GM23338 (cell line): ENCODE measurements at regions not wholly inside any gene's neighbourhood (a gene's known extent, or its start where the extent isn't known, plus 50 kb on each side); places are given as distances from the start of the nearest gene placed in this dataset.

Experiments used
- ATAC-seq: fragments of 200-7000 bp; cut with Tn5 transposase; 3 replicates; pipeline ENCODE4 v1.9.1; 2020
- DNase-seq: peaks from one replicate; pipeline ENCODE4 v3.0.0-alpha.2; 2015; ENCODE audit warnings: low spot score
- H2AFZ ChIP-seq: fragments of 200-600 bp; sonication (generic); 2 replicates; pipeline ENCODE4 v1.8.0; 2016; ENCODE audit warnings: antibody characterized with exemption, mild to moderate bottlenecking, moderate library complexity
- H3F3A ChIP-seq: fragments of 200-600 bp; sonication (generic); replicated peaks from 2 replicates; pipeline ENCODE4 v1.8.0; 2017; ENCODE audit warnings: antibody characterized with exemption, mixed run types, low read depth
- H3K27ac ChIP-seq: fragments of 200-600 bp; sonication (generic); 2 replicates; pipeline ENCODE4 v1.6.1; 2016; ENCODE audit warnings: low read depth
- H3K27me3 ChIP-seq: fragments of 200-600 bp; sonication (generic); 2 replicates; pipeline ENCODE4 v1.8.0; 2016; ENCODE audit warnings: mild to moderate bottlenecking, mixed run types, moderate library complexity; ENCODE audit not compliant: insufficient read depth
- H3K36me3 ChIP-seq: fragments of 200-600 bp; sonication (generic); 2 replicates; pipeline ENCODE4 v1.8.0; 2016; ENCODE audit warnings: mild to moderate bottlenecking; ENCODE audit not compliant: insufficient read depth
- H3K4me1 ChIP-seq: fragments of 200-600 bp; sonication (generic); 2 replicates; pipeline ENCODE4 v1.8.0; 2016; ENCODE audit warnings: mild to moderate bottlenecking, moderate library complexity; ENCODE audit not compliant: insufficient read depth
- H3K4me2 ChIP-seq: fragments of 200-600 bp; sonication (generic); 2 replicates; pipeline ENCODE4 v1.7.1; 2017; ENCODE audit warnings: mixed run types
- H3K4me3 ChIP-seq: fragments of 200-600 bp; sonication (generic); 2 replicates; pipeline ENCODE4 v1.6.1; 2016; ENCODE audit warnings: mixed run types
- H3K79me2 ChIP-seq: fragments of 200-600 bp; sonication (generic); replicated peaks from 2 replicates; pipeline ENCODE4 v1.8.0; 2017; ENCODE audit warnings: mild to moderate bottlenecking; ENCODE audit not compliant: insufficient read depth
- H3K9me2 ChIP-seq: fragments of 200-600 bp; sonication (generic); 2 replicates; pipeline ENCODE4 v1.8.0; 2017; ENCODE audit not compliant: insufficient read depth
- H4K20me1 ChIP-seq: fragments of 200-600 bp; sonication (generic); replicated peaks from 2 replicates; pipeline ENCODE4 v1.8.0; 2017; ENCODE audit warnings: mild to moderate bottlenecking; ENCODE audit not compliant: insufficient read depth
- H3K27ac Mint-ChIP-seq: 2 replicates; pipeline ENCODE4 v1.8.0; 2020; ENCODE audit warnings: inconsistent platforms, mild to moderate bottlenecking, moderate library complexity, mixed read lengths
- H3K27me3 Mint-ChIP-seq: 3 replicates; pipeline ENCODE4 v1.8.0; 2022; ENCODE audit warnings: low read depth, mild to moderate bottlenecking, moderate library complexity, mixed read lengths, inconsistent platforms; ENCODE audit not compliant: insufficient read depth, poor library complexity
- H3K36me3 Mint-ChIP-seq: 3 replicates; pipeline ENCODE4 v1.8.0; 2021; ENCODE audit warnings: low read depth, mild to moderate bottlenecking, inconsistent platforms, moderate library complexity, mixed read lengths
- H3K4me1 Mint-ChIP-seq: 3 replicates; pipeline ENCODE4 v1.8.0; 2020; ENCODE audit warnings: mild to moderate bottlenecking, inconsistent platforms, mixed read lengths
- H3K4me3 Mint-ChIP-seq: 3 replicates; pipeline ENCODE4 v1.8.0; 2021; ENCODE audit warnings: moderate library complexity, mild to moderate bottlenecking, inconsistent platforms, mixed read lengths
- H3K9me3 Mint-ChIP-seq: 3 replicates; pipeline ENCODE4 v1.8.0; 2020; ENCODE audit warnings: moderate library complexity, mild to moderate bottlenecking, inconsistent platforms, mixed read lengths
- CTCF ChIP-seq, 2 experiments: fragments of 200-600 bp in 1 of 2; sonication (generic) in 1 of 2; conservative IDR thresholded peaks; 2 replicates each; pipeline versions ENCODE4 v1.5.1 to v1.6.1; 2016 to 2017; ENCODE audit warnings: antibody characterized with exemption in 2 of 2, low read depth in 2 of 2, mild to moderate bottlenecking in 2 of 2, moderate library complexity in 1 of 2
- ETS1 ChIP-seq: IDR thresholded peaks from 2 replicates; pipeline ENCODE4 v1.6.1; 2016; ENCODE audit warnings: antibody characterized with exemption
- EZH2 ChIP-seq: fragments of 200-600 bp; sonication (generic); IDR thresholded peaks from one replicate; pipeline ENCODE4 v1.8.0; 2017; ENCODE audit warnings: antibody characterized with exemption, mild to moderate bottlenecking, low read depth; ENCODE audit not compliant: unreplicated experiment
- EZH2phosphoT487 ChIP-seq: fragments of 200-600 bp; sonication (generic); IDR thresholded peaks from one replicate; pipeline ENCODE4 v1.8.1; 2018; ENCODE audit warnings: antibody characterized with exemption; ENCODE audit not compliant: unreplicated experiment
- JUNB ChIP-seq: IDR thresholded peaks from one replicate; pipeline ENCODE4 v1.6.1; 2016; ENCODE audit warnings: antibody characterized with exemption; ENCODE audit not compliant: unreplicated experiment
- STAT1 ChIP-seq: IDR thresholded peaks from one replicate; pipeline ENCODE4 v1.6.1; 2016; ENCODE audit warnings: antibody characterized with exemption; ENCODE audit not compliant: unreplicated experiment
- ZNF114 ChIP-seq: fragments of 250-450 bp; sonication (Bioruptor Pico); IDR thresholded peaks from 2 replicates; pipeline ENCODE4 v1.5.0; 2020; ENCODE audit warnings: mild to moderate bottlenecking, moderate library complexity
- ZNF331 ChIP-seq: fragments of 250-450 bp; sonication (Bioruptor Pico); IDR thresholded peaks from 2 replicates; pipeline ENCODE4 v1.5.0; 2020; ENCODE audit warnings: low read depth, mild to moderate bottlenecking, moderate library complexity

DNA sequence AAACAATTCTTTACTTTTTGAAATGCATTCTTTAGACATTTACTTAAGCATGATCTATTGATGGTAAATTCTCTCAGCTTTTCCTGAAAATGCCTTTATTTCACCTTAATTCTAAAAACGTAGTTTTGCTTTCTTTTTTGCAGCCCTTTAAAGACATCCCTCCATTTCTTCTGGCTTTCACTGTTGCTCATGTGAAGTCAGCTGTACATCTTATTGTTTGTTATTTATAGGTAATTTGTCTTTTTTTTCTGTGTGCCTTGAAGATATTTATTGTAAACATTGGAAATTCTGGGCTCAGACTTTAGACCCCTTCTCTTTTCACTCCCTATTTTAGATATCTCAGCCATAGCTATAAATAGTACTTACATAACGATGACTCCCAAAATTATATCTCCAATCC lies 70.4 kb downstream of the IFNG start:
- H4K20me1 ChIP-seq: no peaks in the 10 kb centered on the region
- H3K27ac ChIP-seq: no peak overlapping the region
- no peaks in the 10 kb centered on the region for H3K27me3 ChIP-seq
- no peaks in the 10 kb centered on the region for H3K79me2 ChIP-seq
- TF ChIP-seq ZNF331: no peak
- no peak for TF ChIP-seq EZH2phosphoT487
- TF ChIP-seq STAT1: no peak
- TF ChIP-seq CTCF (conservative IDR thresholded peaks at IDR 0.05; ENCODE audit: low read depth in 2 of 2): no peak
- TF ChIP-seq ETS1: no peak
- no peak for TF ChIP-seq EZH2
- no peak for TF ChIP-seq JUNB
- no peak overlapping the region for H3K4me2 ChIP-seq
- no peak for DNase-seq
- Mint-ChIP-seq H3K36me3 (peaks cover 10% of the 10 kb centered on the region; the same call in 2 of the 3 replicates), H3K4me3 (no peak overlapping the region), H3K27ac (no peak overlapping the region), H3K4me1 (no peaks in the 10 kb centered on the region), H3K27me3 (peaks cover 1% of the 10 kb centered on the region), H3K9me3 (peaks cover 22% of the 10 kb centered on the region)
- no peaks in the 10 kb centered on the region for H3K9me2 ChIP-seq
- no peak overlapping the region for H3K4me3 ChIP-seq
- ATAC-seq: no peak
- H2AFZ ChIP-seq: no peak overlapping the region
- no peaks in the 10 kb centered on the region for H3K4me1 ChIP-seq
- no peaks in the 10 kb centered on the region for H3F3A ChIP-seq
- H3K36me3 ChIP-seq: no peaks in the 10 kb centered on the region

GRCh38 chr12:68086019-68086603 lies 73.4 kb downstream of the IFNG start:
- Histone ChIP-seq H3K79me2 (no peaks in the 10 kb centered on the region), H3F3A (no peaks in the 10 kb centered on the region), H3K27ac (no peak overlapping the region), H3K9me2 (no peaks in the 10 kb centered on the region), H3K27me3 (no peaks in the 10 kb centered on the region), H2AFZ (no peak overlapping the region), H4K20me1 (no peaks in the 10 kb centered on the region), H3K4me3 (no peak overlapping the region), H3K36me3 (no peaks in the 10 kb centered on the region; the same call in 1 of the 2 replicates), H3K4me1 (peaks cover 4% of the 10 kb centered on the region; the same call in 1 of the 2 replicates), H3K4me2 (no peak overlapping the region)
- TF ChIP-seq ZNF331 (no peak), ZNF114 (CRISPR knock-in tag) (no peak)
- peaks cover 1% of the 10 kb centered on the region for H3K27me3 Mint-ChIP-seq
- peaks cover 28% of the 10 kb centered on the region for H3K36me3 Mint-ChIP-seq
- peaks cover 3% of the 10 kb centered on the region; the same call in 2 of the 3 replicates for H3K4me1 Mint-ChIP-seq
- DNase-seq (no peak), ATAC-seq (no peak)
- H3K4me3 Mint-ChIP-seq: no peak overlapping the region
- peaks cover 46% of the 10 kb centered on the region for H3K9me3 Mint-ChIP-seq
- no peak overlapping the region for H3K27ac Mint-ChIP-seq
